Activated CD4-positive, alpha-beta T cell treated with anti-CD3 and anti-CD28 coated beads, Interleukin-2, Interleukin-4, amounts not matched to agents 100 ng/mL and 50 ng/mL, durations not matched to agents 16 hours and 8 hours (primary cell): ENCODE measurements at regions not wholly inside any gene's neighbourhood (a gene's known extent, or its start where the extent isn't known, plus 50 kb on each side); places are given as distances from the start of the nearest gene placed in this dataset.

Experiments used
- DNase-seq: peaks from one replicate; pipeline ENCODE4 v3.0.0-alpha.2; 2020; ENCODE audit warnings: low spot score

GRCh38 chr4:160233141-160233540 is 1130.3 kb downstream of the RAPGEF2 start:
- DNase-seq: no peak

- DNase-seq: no peak
Measured at GRCh38 chr4:160235285-160235684, 1132.4 kb downstream of the RAPGEF2 start.

GRCh38 chr4:160235771-160236170 is 1132.9 kb downstream of the RAPGEF2 start:
- no peak for DNase-seq

GRCh38 chr4:160238790-160239189 is 1135.9 kb downstream of the RAPGEF2 start:
- DNase-seq: no peak

- no peak for DNase-seq
Measured at GRCh38 chr4:160247091-160247656, 1144.3 kb downstream of the RAPGEF2 start.

GRCh38 chr4:160251522-160252170 is 1148.8 kb downstream of the RAPGEF2 start:
- no peak for DNase-seq

- no peak for DNase-seq
Measured at GRCh38 chr4:160257318-160257717, 1154.4 kb downstream of the RAPGEF2 start.

GRCh38 chr4:160265014-160265413 is 1162.1 kb downstream of the RAPGEF2 start:
- no peak for DNase-seq

- no peak for DNase-seq
Measured at GRCh38 chr4:160265836-160266235, 1163.0 kb downstream of the RAPGEF2 start.

- no peak for DNase-seq
Measured at GRCh38 chr4:160276785-160277325, 1174.0 kb downstream of the RAPGEF2 start.

GRCh38 chr4:160283081-160283480 is 1180.2 kb downstream of the RAPGEF2 start:
- no peak for DNase-seq

GRCh38 chr4:160284516-160284915 is 1181.6 kb downstream of the RAPGEF2 start:
- no peak for DNase-seq

- no peak for DNase-seq
Measured at GRCh38 chr4:160286051-160286450, 1183.2 kb downstream of the RAPGEF2 start.

GRCh38 chr4:160296476-160296875 is 1193.6 kb downstream of the RAPGEF2 start:
- no peak for DNase-seq

- DNase-seq: no peak
Measured at GRCh38 chr4:160299177-160299576, 1196.3 kb downstream of the RAPGEF2 start.

GRCh38 chr4:160299608-160300007 is 1196.7 kb downstream of the RAPGEF2 start:
- DNase-seq: no peak

- no peak for DNase-seq
Measured at GRCh38 chr4:160316036-160316435, 1213.2 kb downstream of the RAPGEF2 start.

- DNase-seq: no peak
Measured at GRCh38 chr4:160318567-160319220, 1215.8 kb downstream of the RAPGEF2 start.

- no peak for DNase-seq
Measured at GRCh38 chr4:160319221-160319867, 1216.5 kb downstream of the RAPGEF2 start.

GRCh38 chr4:160319868-160320260 is 1217.0 kb downstream of the RAPGEF2 start:
- no peak for DNase-seq

GRCh38 chr4:160326110-160326509 is 1223.2 kb downstream of the RAPGEF2 start:
- no peak for DNase-seq

GRCh38 chr4:160347197-160347596 is 1244.3 kb downstream of the RAPGEF2 start:
- DNase-seq: no peak

- no peak for DNase-seq
Measured at GRCh38 chr4:160350944-160351343, 1248.1 kb downstream of the RAPGEF2 start.
